Nephron progenitor cell (in vitro differentiated cells): ENCODE measurements at regions not wholly inside any gene's neighbourhood (a gene's known extent, or its start where the extent isn't known, plus 50 kb on each side); places are given as distances from the start of the nearest gene placed in this dataset.

Experiments
- DNase-seq: peaks from one replicate; pipeline ENCODE4 v3.0.0; 2021
- H3K27ac Mint-ChIP-seq: 2 replicates; pipeline ENCODE4 v1.8.0; 2021; ENCODE audit warnings: mild to moderate bottlenecking, moderate library complexity, mixed read lengths
- H3K27me3 Mint-ChIP-seq: 2 replicates; pipeline ENCODE4 v1.8.0; 2021; ENCODE audit warnings: mild to moderate bottlenecking, low read depth, mixed read lengths; ENCODE audit not compliant: poor library complexity
- H3K36me3 Mint-ChIP-seq: 2 replicates; pipeline ENCODE4 v1.8.0; 2021; ENCODE audit warnings: low read depth, mixed read lengths
- H3K4me1 Mint-ChIP-seq: 2 replicates; pipeline ENCODE4 v1.8.0; 2021; ENCODE audit warnings: mixed read lengths
- H3K4me3 Mint-ChIP-seq: 2 replicates; pipeline ENCODE4 v1.8.0; 2021; ENCODE audit warnings: mild to moderate bottlenecking, moderate library complexity, mixed read lengths
- H3K9me3 Mint-ChIP-seq: 2 replicates; pipeline ENCODE4 v1.8.0; 2021; ENCODE audit warnings: mild to moderate bottlenecking, moderate library complexity, mixed read lengths
- TF ChIP-seq, protein P1 (sequence below): fragments of 200-600 bp; sonication (generic); IDR thresholded peaks from 2 replicates; pipeline ENCODE4 v1.5.0; 2021; ENCODE audit warnings: antibody characterized with exemption

- no peak for DNase-seq
- peaks cover 7% of the 10 kb centered on the region for H3K27me3 Mint-ChIP-seq
- H3K4me3 Mint-ChIP-seq = no peak overlapping the region
- peaks cover 5% of the 10 kb centered on the region for H3K4me1 Mint-ChIP-seq
- H3K27ac Mint-ChIP-seq = no peak overlapping the region
- TF ChIP-seq, protein P1, sequence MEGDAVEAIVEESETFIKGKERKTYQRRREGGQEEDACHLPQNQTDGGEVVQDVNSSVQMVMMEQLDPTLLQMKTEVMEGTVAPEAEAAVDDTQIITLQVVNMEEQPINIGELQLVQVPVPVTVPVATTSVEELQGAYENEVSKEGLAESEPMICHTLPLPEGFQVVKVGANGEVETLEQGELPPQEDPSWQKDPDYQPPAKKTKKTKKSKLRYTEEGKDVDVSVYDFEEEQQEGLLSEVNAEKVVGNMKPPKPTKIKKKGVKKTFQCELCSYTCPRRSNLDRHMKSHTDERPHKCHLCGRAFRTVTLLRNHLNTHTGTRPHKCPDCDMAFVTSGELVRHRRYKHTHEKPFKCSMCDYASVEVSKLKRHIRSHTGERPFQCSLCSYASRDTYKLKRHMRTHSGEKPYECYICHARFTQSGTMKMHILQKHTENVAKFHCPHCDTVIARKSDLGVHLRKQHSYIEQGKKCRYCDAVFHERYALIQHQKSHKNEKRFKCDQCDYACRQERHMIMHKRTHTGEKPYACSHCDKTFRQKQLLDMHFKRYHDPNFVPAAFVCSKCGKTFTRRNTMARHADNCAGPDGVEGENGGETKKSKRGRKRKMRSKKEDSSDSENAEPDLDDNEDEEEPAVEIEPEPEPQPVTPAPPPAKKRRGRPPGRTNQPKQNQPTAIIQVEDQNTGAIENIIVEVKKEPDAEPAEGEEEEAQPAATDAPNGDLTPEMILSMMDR = no peak
- no peaks in the 10 kb centered on the region for H3K9me3 Mint-ChIP-seq
- no peaks in the 10 kb centered on the region for H3K36me3 Mint-ChIP-seq
These were observed 124.6 kb downstream of the ZNF621 start for GRCh38 chr3:40649346-40649745.

DNA sequence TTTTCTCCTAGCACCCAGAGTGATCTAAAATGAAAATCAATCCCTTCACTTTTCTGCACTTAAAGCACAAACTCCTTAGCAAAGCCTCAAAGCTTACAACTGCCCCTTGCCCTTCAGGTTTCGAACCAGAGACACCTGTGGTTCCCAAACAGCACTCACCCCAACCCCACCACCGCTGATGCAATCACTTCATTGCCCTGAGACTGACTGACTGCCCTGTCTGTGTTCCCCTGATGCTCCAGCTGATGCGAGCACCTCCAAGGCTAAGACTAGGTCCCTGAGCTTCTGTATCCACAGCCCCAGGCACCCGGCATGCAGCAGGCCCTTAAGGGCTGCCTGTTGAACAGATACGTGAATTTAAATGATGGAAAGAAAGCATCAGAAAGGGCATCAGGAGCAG, 127.3 kb downstream of the ZNF621 start:
- no peaks in the 10 kb centered on the region for H3K9me3 Mint-ChIP-seq
- no peak for DNase-seq
- H3K4me1 Mint-ChIP-seq = no peaks in the 10 kb centered on the region
- TF ChIP-seq, protein P1 = no peak
- H3K27ac Mint-ChIP-seq = no peak overlapping the region
- H3K4me3 Mint-ChIP-seq = no peak overlapping the region
- no peaks in the 10 kb centered on the region for H3K36me3 Mint-ChIP-seq
- H3K27me3 Mint-ChIP-seq = peaks cover 10% of the 10 kb centered on the region

- H3K27ac Mint-ChIP-seq = no peak overlapping the region
These were observed 128.2 kb downstream of the ZNF621 start for GRCh38 chr3:40653001-40653400.

GRCh38 chr3:40653878-40654277, 129.1 kb downstream of the ZNF621 start:
- Mint-ChIP-seq H3K9me3 (no peaks in the 10 kb centered on the region), H3K27ac (no peak overlapping the region), H3K4me3 (no peak overlapping the region), H3K27me3 (peaks cover 4% of the 10 kb centered on the region), H3K36me3 (no peaks in the 10 kb centered on the region), H3K4me1 (no peaks in the 10 kb centered on the region)
- DNase-seq = no peak
- TF ChIP-seq, protein P1 = no peak

More at GRCh38 chr3:40653001-40653400, 128.2 kb downstream of the ZNF621 start:
- Mint-ChIP-seq H3K36me3 (no peaks in the 10 kb centered on the region), H3K4me1 (no peaks in the 10 kb centered on the region), H3K27me3 (peaks cover 5% of the 10 kb centered on the region), H3K4me3 (no peak overlapping the region), H3K9me3 (no peaks in the 10 kb centered on the region)
- TF ChIP-seq, protein P1 = no peak
- DNase-seq = no peak

DNA sequence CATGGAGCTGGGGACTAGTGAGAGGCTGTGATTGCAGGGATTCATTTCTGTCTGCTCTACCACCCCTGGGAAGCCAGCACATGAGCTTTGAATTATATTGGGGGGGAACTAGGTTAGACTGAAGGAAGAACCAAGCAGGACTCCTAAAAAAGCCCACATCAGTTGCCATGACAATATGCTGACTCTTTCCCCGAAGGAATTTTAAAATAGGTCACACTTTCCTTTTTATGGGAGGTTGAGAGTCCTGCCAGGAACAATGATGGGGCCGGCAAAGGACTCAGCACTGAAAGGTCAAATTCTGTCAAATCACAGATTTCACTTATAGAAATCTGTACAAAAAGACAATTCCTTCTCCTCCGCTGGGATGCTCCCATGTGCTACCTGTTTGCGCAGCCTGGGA, 130.8 kb downstream of the ZNF621 start:
- TF ChIP-seq, protein P1 = no peak
- no peak overlapping the region for H3K27ac Mint-ChIP-seq
- no peak for DNase-seq
- H3K36me3 Mint-ChIP-seq = no peaks in the 10 kb centered on the region
- H3K4me1 Mint-ChIP-seq = no peaks in the 10 kb centered on the region
- H3K27me3 Mint-ChIP-seq = peaks cover 4% of the 10 kb centered on the region
- no peak overlapping the region for H3K4me3 Mint-ChIP-seq
- H3K9me3 Mint-ChIP-seq = no peaks in the 10 kb centered on the region

- Mint-ChIP-seq H3K27ac (no peak overlapping the region), H3K9me3 (no peaks in the 10 kb centered on the region), H3K36me3 (no peaks in the 10 kb centered on the region), H3K4me3 (no peak overlapping the region), H3K27me3 (peaks cover 6% of the 10 kb centered on the region), H3K4me1 (no peaks in the 10 kb centered on the region)
- TF ChIP-seq, protein P1 = no peak
- DNase-seq = no peak
These were observed 132.9 kb downstream of the ZNF621 start for GRCh38 chr3:40657623-40658022.
